ENCODE measurements at regions not wholly inside any gene's neighbourhood (a gene's known extent, or its start where the extent isn't known, plus 50 kb on each side); places are given as distances from the start of the nearest gene placed in this dataset.

DNA sequence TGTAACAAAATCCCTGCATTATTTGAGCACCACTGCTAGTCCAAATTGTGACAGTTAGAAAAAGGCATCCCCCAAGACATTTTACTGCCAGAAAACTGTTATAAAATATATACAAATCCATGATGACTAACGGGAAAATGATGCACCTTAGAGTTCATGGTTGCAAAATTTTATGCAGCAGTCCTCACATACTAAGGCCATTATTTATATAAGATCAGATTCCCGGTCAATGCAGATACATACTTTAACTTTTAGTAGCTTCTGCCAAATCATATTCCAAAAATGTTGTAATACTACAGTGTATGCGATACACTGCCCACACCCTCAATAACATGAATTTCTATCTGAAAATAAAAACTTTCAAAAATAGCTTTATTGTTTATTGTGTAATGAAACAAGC lies 239.9 kb upstream of the ZNF32 start:
- TF ChIP-seq, protein P1, sequence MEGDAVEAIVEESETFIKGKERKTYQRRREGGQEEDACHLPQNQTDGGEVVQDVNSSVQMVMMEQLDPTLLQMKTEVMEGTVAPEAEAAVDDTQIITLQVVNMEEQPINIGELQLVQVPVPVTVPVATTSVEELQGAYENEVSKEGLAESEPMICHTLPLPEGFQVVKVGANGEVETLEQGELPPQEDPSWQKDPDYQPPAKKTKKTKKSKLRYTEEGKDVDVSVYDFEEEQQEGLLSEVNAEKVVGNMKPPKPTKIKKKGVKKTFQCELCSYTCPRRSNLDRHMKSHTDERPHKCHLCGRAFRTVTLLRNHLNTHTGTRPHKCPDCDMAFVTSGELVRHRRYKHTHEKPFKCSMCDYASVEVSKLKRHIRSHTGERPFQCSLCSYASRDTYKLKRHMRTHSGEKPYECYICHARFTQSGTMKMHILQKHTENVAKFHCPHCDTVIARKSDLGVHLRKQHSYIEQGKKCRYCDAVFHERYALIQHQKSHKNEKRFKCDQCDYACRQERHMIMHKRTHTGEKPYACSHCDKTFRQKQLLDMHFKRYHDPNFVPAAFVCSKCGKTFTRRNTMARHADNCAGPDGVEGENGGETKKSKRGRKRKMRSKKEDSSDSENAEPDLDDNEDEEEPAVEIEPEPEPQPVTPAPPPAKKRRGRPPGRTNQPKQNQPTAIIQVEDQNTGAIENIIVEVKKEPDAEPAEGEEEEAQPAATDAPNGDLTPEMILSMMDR (conservative IDR thresholded peaks at IDR 0.05): no peak
- no peak for TF ChIP-seq EZH2 (IDR thresholded peaks at IDR 0.05; ENCODE audit: low read depth)

Data from PC-9 (cell line).